ENCODE measurements at regions not wholly inside any gene's neighbourhood (a gene's known extent, or its start where the extent isn't known, plus 50 kb on each side); places are given as distances from the start of the nearest gene placed in this dataset.

GRCh38 chr1:222163895-222164294, 384.0 kb downstream of the HHIPL2 start (continued):
- TF ChIP-seq ARID4B (CRISPR knock-in tag; IDR thresholded peaks at IDR 0.05; ENCODE audit: borderline replicate concordance) (no peak), ZNF423 (CRISPR knock-in tag; IDR thresholded peaks at IDR 0.05) (no peak), NR3C1 (CRISPR knock-in tag; conservative IDR thresholded peaks at IDR 0.05; ENCODE audit: low read depth) (no peak)

- ATAC-seq (no peak), DNase-seq (ENCODE audit: low spot score) (no peak)
- CTCF ChIA-PET, result interaction anchor here (1.6 kb wide), 1 partner anchor 9 kb away, joined by 6 read pairs; no protein-coding TSS in a partner anchor
- Mint-ChIP-seq H3K36me3 (peaks cover 10% of the 10 kb centered on the region; the same call in 1 of the 2 replicates), H3K27me3 (ENCODE audit: low read depth) (no peaks in the 10 kb centered on the region), H3K27ac (no peak overlapping the region), H3K4me3 (no peak overlapping the region), H3K9me3 (peaks cover 19% of the 10 kb centered on the region), H3K4me1 (no peaks in the 10 kb centered on the region)
- TF ChIP-seq ELF4 (CRISPR knock-in tag; IDR thresholded peaks at IDR 0.05; ENCODE audit: low read depth) (no peak), ATF1 (CRISPR knock-in tag; IDR thresholded peaks at IDR 0.05) (no peak), GABPB1 (CRISPR knock-in tag; IDR thresholded peaks at IDR 0.05) (no peak), RELA (CRISPR knock-in tag; IDR thresholded peaks at IDR 0.05; ENCODE audit: borderline replicate concordance) (no peak), RORB (CRISPR knock-in tag; IDR thresholded peaks at IDR 0.05) (no peak), CBFB (CRISPR knock-in tag; IDR thresholded peaks at IDR 0.05; ENCODE audit: low read depth) (no peak), FOXP1 (CRISPR knock-in tag; IDR thresholded peaks at IDR 0.05; ENCODE audit: borderline replicate concordance) (no peak), IRF1 (CRISPR knock-in tag; IDR thresholded peaks at IDR 0.05) (no peak), PREB (CRISPR knock-in tag; IDR thresholded peaks at IDR 0.05; ENCODE audit: borderline replicate concordance) (no peak), STAT6 (CRISPR knock-in tag; conservative IDR thresholded peaks at IDR 0.05; ENCODE audit: low read depth) (no peak)
- POLR2A ChIA-PET, result no interaction called here
Measured at GRCh38 chr1:222161676-222162075, 386.2 kb downstream of the HHIPL2 start.

GRCh38 chr1:222157612-222158011, 390.3 kb downstream of the HHIPL2 start:
- ChIA-PET POLR2A (no interaction called here), CTCF (no interaction called here)
- Mint-ChIP-seq H3K9me3 (peaks cover 15% of the 10 kb centered on the region), H3K4me3 (no peak overlapping the region), H3K4me1 (no peaks in the 10 kb centered on the region), H3K27ac (no peak overlapping the region), H3K27me3 (ENCODE audit: low read depth) (no peaks in the 10 kb centered on the region), H3K36me3 (peaks cover 10% of the 10 kb centered on the region; the same call in 1 of the 2 replicates)
- DNase-seq (ENCODE audit: low spot score) (no peak), ATAC-seq (no peak)
- TF ChIP-seq ETV6 (CRISPR knock-in tag; IDR thresholded peaks at IDR 0.05), result no peak
- no peak for TF ChIP-seq ATF1 (CRISPR knock-in tag; IDR thresholded peaks at IDR 0.05)
- no peak for TF ChIP-seq ZNF671 (CRISPR knock-in tag; IDR thresholded peaks at IDR 0.05)
- TF ChIP-seq ZNF281 (CRISPR knock-in tag; IDR thresholded peaks at IDR 0.05), result no peak
- TF ChIP-seq TEAD4 (CRISPR knock-in tag; IDR thresholded peaks at IDR 0.05), result no peak
- no peak for TF ChIP-seq USF2 (CRISPR knock-in tag; IDR thresholded peaks at IDR 0.05)
- TF ChIP-seq CDX4 (CRISPR knock-in tag; IDR thresholded peaks at IDR 0.05; ENCODE audit: borderline replicate concordance), result no peak
- no peak for TF ChIP-seq JUN (CRISPR knock-in tag; IDR thresholded peaks at IDR 0.05)
- no peak for TF ChIP-seq FOXJ3 (CRISPR knock-in tag; IDR thresholded peaks at IDR 0.05; ENCODE audit: borderline replicate concordance)

Data from WTC11 (cell line).